ENCODE measurements at regions not wholly inside any gene's neighbourhood (a gene's known extent, or its start where the extent isn't known, plus 50 kb on each side); places are given as distances from the start of the nearest gene placed in this dataset.
A peak's percentile ranks its signal among the peaks of the same experiment; 100 is the strongest.

DNA sequence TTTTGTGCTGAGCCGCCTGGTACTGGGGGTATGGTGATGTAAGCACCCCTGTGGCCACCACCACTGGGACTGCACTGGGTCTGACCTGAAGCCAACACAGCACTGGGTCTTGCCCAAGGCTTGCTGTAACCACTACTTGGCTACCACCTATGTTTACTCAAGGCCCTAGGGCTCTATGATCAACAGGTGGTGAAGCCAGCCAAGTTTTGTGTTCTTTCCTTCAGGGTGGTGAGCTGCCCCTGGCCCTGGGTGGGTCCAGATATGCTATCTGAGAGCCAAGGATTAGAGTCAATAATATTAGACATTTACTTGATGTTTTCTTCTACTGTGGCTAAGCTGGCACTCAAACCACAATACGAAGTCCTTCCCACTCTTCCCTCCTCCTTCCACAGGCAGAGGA is 55.1 kb upstream of the PAGE4 start:
- no peak for DNase-seq (ENCODE audit: low read depth)
- no peak overlapping the region for H3K4me3 ChIP-seq (ENCODE audit: low read length)
- TF ChIP-seq, protein P1, sequence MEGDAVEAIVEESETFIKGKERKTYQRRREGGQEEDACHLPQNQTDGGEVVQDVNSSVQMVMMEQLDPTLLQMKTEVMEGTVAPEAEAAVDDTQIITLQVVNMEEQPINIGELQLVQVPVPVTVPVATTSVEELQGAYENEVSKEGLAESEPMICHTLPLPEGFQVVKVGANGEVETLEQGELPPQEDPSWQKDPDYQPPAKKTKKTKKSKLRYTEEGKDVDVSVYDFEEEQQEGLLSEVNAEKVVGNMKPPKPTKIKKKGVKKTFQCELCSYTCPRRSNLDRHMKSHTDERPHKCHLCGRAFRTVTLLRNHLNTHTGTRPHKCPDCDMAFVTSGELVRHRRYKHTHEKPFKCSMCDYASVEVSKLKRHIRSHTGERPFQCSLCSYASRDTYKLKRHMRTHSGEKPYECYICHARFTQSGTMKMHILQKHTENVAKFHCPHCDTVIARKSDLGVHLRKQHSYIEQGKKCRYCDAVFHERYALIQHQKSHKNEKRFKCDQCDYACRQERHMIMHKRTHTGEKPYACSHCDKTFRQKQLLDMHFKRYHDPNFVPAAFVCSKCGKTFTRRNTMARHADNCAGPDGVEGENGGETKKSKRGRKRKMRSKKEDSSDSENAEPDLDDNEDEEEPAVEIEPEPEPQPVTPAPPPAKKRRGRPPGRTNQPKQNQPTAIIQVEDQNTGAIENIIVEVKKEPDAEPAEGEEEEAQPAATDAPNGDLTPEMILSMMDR (IDR thresholded peaks at IDR 0.05; ENCODE audit: insufficient read depth, low read depth, low read length, missing control alignments), result no peak

DNA sequence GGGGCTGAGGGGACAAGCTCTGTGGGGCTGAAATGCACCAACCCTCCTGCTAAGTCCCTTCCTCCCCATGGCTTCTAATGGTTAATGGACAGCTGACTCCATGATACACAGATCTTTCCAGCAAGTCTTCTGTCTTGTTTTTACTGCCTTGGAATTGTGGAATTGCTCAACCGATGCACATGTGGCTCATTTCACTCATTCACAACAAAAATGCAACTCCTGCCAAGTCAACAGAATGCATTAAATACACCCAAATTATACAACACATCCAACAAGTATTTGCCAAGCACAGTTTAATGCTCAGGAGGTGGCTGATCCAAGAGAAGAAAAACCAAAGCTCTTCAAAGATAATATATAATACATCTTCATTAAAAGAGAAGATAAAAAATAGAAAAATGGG is 61.9 kb upstream of the PAGE4 start:
- TF ChIP-seq, protein P1 (IDR thresholded peaks at IDR 0.05; ENCODE audit: insufficient read depth, low read depth, low read length, missing control alignments), result no peak
- no peak overlapping the region for H3K4me3 ChIP-seq (ENCODE audit: low read length)
- DNase-seq (ENCODE audit: low read depth), result no peak

DNA sequence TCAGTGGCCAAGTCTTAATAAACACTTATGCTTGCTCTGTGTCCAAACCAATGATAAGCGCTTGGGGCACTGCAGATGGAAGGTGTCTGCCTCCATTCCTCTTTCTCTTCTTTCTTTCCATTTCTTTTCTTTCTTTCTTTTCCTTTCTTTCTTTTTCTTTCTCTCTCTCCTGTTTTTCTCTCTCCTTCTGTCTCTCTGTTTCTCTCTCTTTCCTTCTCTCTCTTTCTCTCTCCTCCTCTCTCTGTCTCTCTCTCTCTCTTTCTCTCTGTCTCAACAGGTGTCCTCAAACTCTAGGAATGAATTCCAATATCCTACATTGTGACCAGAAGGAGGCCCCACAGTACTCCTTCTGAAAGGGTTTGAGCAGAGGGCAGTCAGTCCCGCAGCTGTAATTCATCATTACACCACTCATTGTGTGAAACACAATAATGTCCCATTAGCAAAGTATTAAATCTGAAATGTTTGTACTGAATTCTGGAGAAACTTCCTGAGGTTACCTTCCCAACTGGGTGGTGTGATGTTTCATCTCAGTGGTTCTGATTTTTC is 66.5 kb upstream of the PAGE1 start:
- no peak for DNase-seq (ENCODE audit: low read depth)
- H3K4me3 ChIP-seq (ENCODE audit: low read length), result no peak overlapping the region
- TF ChIP-seq, protein P1 (IDR thresholded peaks at IDR 0.05; ENCODE audit: insufficient read depth, low read depth, low read length, missing control alignments), result no peak

DNA sequence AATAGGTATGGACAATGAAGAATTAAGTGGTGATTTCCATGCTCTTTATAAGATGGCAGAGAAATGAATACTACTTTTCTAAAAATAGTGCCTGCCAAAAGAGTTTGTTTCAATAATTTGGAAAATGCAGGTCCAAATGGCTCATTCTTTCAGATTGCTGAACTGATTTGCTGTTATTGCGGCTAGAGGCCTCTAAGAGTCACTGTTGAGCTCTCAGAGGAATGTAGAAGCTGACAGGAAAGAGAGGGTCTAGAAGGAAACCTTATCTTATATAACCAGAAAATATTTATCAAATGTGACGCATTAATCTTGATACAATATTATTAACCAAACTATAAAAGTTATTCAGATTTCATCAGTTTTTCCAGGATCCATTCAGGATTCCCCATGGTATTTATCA is 65.7 kb upstream of the PAGE1 start:
- no peak overlapping the region for H3K4me3 ChIP-seq (ENCODE audit: low read length)
- TF ChIP-seq, protein P1 (IDR thresholded peaks at IDR 0.05; ENCODE audit: insufficient read depth, low read depth, low read length, missing control alignments), result peak; percentile 47
- DNase-seq (ENCODE audit: low read depth), result peak; percentile 8

DNA sequence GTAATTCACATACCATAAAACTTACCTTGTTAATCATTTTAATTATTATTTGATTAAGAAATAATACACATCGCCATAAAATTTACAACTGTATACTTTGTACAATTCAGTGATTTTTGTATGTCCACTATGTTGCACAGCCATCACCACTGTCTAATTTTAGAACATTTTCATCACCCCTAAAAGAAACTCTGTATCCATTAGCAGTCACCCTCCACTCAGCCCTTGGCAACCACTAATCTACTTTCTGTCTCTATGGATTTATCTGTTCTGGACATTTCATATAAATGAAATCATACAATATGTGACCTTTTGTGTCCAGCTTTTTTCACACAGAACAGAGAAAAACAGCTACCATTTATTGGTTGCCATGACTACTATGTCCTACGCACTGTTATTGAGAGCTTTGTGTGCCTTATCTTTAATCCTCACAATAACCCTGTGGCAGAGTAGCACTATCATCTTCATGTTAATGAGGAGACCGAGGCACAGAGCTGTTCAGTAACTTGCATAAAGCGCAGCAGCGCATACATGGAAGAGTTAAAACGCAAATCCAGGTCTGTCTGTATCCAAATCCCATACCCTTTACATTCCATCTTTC is 64.6 kb upstream of the PAGE1 start:
- DNase-seq (ENCODE audit: low read depth), result no peak
- no peak overlapping the region for H3K4me3 ChIP-seq (ENCODE audit: low read length)
- TF ChIP-seq, protein P1 (IDR thresholded peaks at IDR 0.05; ENCODE audit: insufficient read depth, low read depth, low read length, missing control alignments), result no peak

DNA sequence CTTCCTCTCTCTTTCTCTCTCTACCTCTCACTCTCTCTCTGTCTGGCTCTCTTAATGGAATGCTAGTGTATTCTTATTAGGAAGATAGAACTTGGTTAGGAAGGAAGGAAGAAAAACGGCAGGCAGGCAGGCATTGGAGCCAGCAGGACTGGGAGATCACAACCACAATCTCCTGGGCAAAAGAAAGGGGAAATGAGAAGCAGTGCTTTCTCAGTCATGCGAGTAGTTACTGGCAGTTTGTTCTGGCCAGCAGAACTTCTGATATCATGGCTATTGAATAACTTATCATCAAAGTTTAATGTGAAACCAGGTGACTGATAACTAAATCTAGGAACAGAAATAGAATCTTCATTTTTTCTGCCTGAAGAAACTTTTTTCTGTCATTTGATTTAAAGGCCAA is 60.9 kb upstream of the PAGE1 start:
- TF ChIP-seq, protein P1 (IDR thresholded peaks at IDR 0.05; ENCODE audit: insufficient read depth, low read depth, low read length, missing control alignments), result no peak
- no peak overlapping the region for H3K4me3 ChIP-seq (ENCODE audit: low read length)
- no peak for DNase-seq (ENCODE audit: low read depth)
